ENCODE measurements at regions not wholly inside any gene's neighbourhood (a gene's known extent, or its start where the extent isn't known, plus 50 kb on each side); places are given as distances from the start of the nearest gene placed in this dataset.

- H3K9me3 ChIP-seq (ENCODE audit: insufficient read depth, low read depth) = peaks cover 12% of the 10 kb centered on the region
- no peaks in the 10 kb centered on the region for H3F3A ChIP-seq (ENCODE audit: insufficient read depth, low read depth)
- H3K79me2 ChIP-seq (ENCODE audit: low read depth) = no peaks in the 10 kb centered on the region
- TF ChIP-seq EZH2 (IDR thresholded peaks at IDR 0.05; ENCODE audit: low read depth) = no peak
- H3K36me3 ChIP-seq (ENCODE audit: low read depth) = no peaks in the 10 kb centered on the region
- DNase-seq = no peak
- POLR2A ChIA-PET (ENCODE audit: unreplicated experiment) = no interaction called here
- H2AFZ ChIP-seq = no peak overlapping the region
- BruUV-seq (replicated peaks) = no TSS peak
- no peaks in the 10 kb centered on the region for H3K9me2 ChIP-seq (ENCODE audit: insufficient read depth)
- H3K27me3 ChIP-seq (ENCODE audit: insufficient read depth, low read depth) = no peaks in the 10 kb centered on the region
- H3K27ac ChIP-seq = no peak overlapping the region
- CTCF ChIA-PET = no interaction called here
- intact Hi-C loops (cut with micrococcal nuclease; ENCODE audit: unreplicated experiment) = no loop called here
- no peaks in the 10 kb centered on the region for H4K20me1 ChIP-seq (ENCODE audit: insufficient read depth)
- H3K4me3 ChIP-seq = no peak overlapping the region
- H3K4me1 ChIP-seq (replicated peaks; ENCODE audit: insufficient read depth) = peaks cover 10% of the 10 kb centered on the region
- no peak overlapping the region for H3K4me2 ChIP-seq
Measured at GRCh38 chr12:76194724-76195123, 110.2 kb upstream of the NAP1L1 start.

GRCh38 chr12:76193961-76194360, 109.5 kb upstream of the NAP1L1 start:
- Histone ChIP-seq H3K4me3 (no peak overlapping the region), H3K9me3 (ENCODE audit: insufficient read depth, low read depth) (peaks cover 6% of the 10 kb centered on the region; the same call in 1 of the 2 replicates), H2AFZ (no peak overlapping the region), H3K79me2 (ENCODE audit: low read depth) (no peaks in the 10 kb centered on the region), H3K9me2 (ENCODE audit: insufficient read depth) (no peaks in the 10 kb centered on the region), H3K4me2 (no peak overlapping the region), H3F3A (ENCODE audit: insufficient read depth, low read depth) (no peaks in the 10 kb centered on the region), H3K27me3 (ENCODE audit: insufficient read depth, low read depth) (no peaks in the 10 kb centered on the region), H3K36me3 (ENCODE audit: low read depth) (no peaks in the 10 kb centered on the region), H3K27ac (no peak overlapping the region), H4K20me1 (ENCODE audit: insufficient read depth) (no peaks in the 10 kb centered on the region), H3K4me1 (replicated peaks; ENCODE audit: insufficient read depth) (peaks cover 10% of the 10 kb centered on the region)
- no TSS peak for BruUV-seq (replicated peaks)
- TF ChIP-seq, protein P1, sequence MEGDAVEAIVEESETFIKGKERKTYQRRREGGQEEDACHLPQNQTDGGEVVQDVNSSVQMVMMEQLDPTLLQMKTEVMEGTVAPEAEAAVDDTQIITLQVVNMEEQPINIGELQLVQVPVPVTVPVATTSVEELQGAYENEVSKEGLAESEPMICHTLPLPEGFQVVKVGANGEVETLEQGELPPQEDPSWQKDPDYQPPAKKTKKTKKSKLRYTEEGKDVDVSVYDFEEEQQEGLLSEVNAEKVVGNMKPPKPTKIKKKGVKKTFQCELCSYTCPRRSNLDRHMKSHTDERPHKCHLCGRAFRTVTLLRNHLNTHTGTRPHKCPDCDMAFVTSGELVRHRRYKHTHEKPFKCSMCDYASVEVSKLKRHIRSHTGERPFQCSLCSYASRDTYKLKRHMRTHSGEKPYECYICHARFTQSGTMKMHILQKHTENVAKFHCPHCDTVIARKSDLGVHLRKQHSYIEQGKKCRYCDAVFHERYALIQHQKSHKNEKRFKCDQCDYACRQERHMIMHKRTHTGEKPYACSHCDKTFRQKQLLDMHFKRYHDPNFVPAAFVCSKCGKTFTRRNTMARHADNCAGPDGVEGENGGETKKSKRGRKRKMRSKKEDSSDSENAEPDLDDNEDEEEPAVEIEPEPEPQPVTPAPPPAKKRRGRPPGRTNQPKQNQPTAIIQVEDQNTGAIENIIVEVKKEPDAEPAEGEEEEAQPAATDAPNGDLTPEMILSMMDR (conservative IDR thresholded peaks at IDR 0.05) = no peak
- TF ChIP-seq EZH2 (IDR thresholded peaks at IDR 0.05; ENCODE audit: low read depth) = no peak
- POLR2A ChIA-PET (ENCODE audit: unreplicated experiment) = no interaction called here
- intact Hi-C loops (cut with micrococcal nuclease; ENCODE audit: unreplicated experiment) = no loop called here
- DNase-seq = no peak
- CTCF ChIA-PET = no interaction called here

DNA sequence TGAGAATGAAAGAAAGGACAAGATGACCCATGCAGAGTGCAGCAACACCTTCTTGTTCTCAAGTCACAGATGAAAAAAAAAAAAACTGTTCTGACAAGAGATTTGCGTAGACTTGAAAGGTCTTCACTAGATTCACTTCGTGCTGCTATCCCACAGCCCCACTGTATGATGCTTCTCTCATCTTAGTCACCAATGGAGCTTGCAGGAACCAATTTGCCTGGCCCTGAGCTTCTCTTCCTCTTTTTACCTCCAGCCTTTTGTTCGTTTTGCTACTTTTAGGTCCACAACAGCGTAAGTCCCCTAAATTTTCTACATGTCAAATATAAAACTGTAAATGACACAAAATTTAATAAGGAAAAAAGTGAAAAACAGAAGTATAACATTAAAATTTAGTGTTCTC, 107.9 kb upstream of the NAP1L1 start:
- TF ChIP-seq, protein P1 (conservative IDR thresholded peaks at IDR 0.05) = no peak
- TF ChIP-seq EZH2 (IDR thresholded peaks at IDR 0.05; ENCODE audit: low read depth) = no peak
- no peaks in the 10 kb centered on the region for H4K20me1 ChIP-seq (ENCODE audit: insufficient read depth)
- H3K27ac ChIP-seq = no peak overlapping the region
- no TSS peak for BruUV-seq (replicated peaks)
- ChIA-PET POLR2A (ENCODE audit: unreplicated experiment) (no interaction called here), CTCF (no interaction called here)
- H3K79me2 ChIP-seq (ENCODE audit: low read depth) = no peaks in the 10 kb centered on the region
- H3K9me3 ChIP-seq (ENCODE audit: insufficient read depth, low read depth) = no peaks in the 10 kb centered on the region; the same call in 1 of the 2 replicates
- no peaks in the 10 kb centered on the region for H3K9me2 ChIP-seq (ENCODE audit: insufficient read depth)
- no peaks in the 10 kb centered on the region for H3K27me3 ChIP-seq (ENCODE audit: insufficient read depth, low read depth)
- DNase-seq = no peak
- H3K4me1 ChIP-seq (replicated peaks; ENCODE audit: insufficient read depth) = peaks cover 10% of the 10 kb centered on the region
- no peaks in the 10 kb centered on the region for H3K36me3 ChIP-seq (ENCODE audit: low read depth)
- no peak overlapping the region for H3K4me3 ChIP-seq
- H2AFZ ChIP-seq = peak overlapping the region; percentile 48; the same call in 1 of the 2 replicates
- H3F3A ChIP-seq (ENCODE audit: insufficient read depth, low read depth) = no peaks in the 10 kb centered on the region
- no peak overlapping the region for H3K4me2 ChIP-seq
- intact Hi-C loops (cut with micrococcal nuclease; ENCODE audit: unreplicated experiment) = no loop called here

DNA sequence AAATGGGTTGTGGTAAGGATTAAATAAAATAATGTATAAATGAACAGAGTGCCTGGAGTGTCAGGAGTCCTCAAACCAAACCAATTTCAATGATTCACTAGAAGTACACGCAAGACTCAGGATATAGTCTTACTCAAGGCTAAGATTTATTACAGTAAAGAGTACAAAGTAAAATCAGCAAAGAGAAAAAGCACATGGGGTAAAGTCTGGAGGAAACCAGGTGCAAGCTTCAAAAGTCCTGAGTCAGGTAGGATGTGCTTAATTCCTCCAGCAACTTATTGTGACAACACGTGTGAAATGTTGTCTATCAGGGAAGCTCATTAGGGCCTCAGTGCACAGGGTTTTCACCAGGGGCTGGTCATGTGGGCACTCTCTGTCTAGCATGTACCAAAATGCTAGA, 105.8 kb upstream of the NAP1L1 start:
- no peak for DNase-seq
- Histone ChIP-seq H2AFZ (peak overlapping the region; percentile 16; the same call in 1 of the 2 replicates), H3K4me1 (replicated peaks; ENCODE audit: insufficient read depth) (peaks cover under 1% of the 10 kb centered on the region), H3K27me3 (ENCODE audit: insufficient read depth, low read depth) (no peaks in the 10 kb centered on the region), H3K79me2 (ENCODE audit: low read depth) (no peaks in the 10 kb centered on the region), H3K4me2 (no peak overlapping the region), H3K9me2 (ENCODE audit: insufficient read depth) (no peaks in the 10 kb centered on the region), H3K4me3 (no peak overlapping the region), H4K20me1 (ENCODE audit: insufficient read depth) (no peaks in the 10 kb centered on the region), H3K36me3 (ENCODE audit: low read depth) (no peaks in the 10 kb centered on the region), H3K27ac (no peak overlapping the region), H3K9me3 (ENCODE audit: insufficient read depth, low read depth) (no peaks in the 10 kb centered on the region), H3F3A (ENCODE audit: insufficient read depth, low read depth) (no peaks in the 10 kb centered on the region)
- ChIA-PET POLR2A (ENCODE audit: unreplicated experiment) (no interaction called here), CTCF (interaction anchor here (0.6 kb wide), 1 partner anchor 111 kb away, joined by 9 read pairs; no protein-coding TSS in a partner anchor)
- intact Hi-C loops (cut with micrococcal nuclease; ENCODE audit: unreplicated experiment) = no loop called here
- TF ChIP-seq EZH2 (IDR thresholded peaks at IDR 0.05; ENCODE audit: low read depth) = no peak
- TF ChIP-seq, protein P1 (conservative IDR thresholded peaks at IDR 0.05) = no peak
- BruUV-seq (replicated peaks) = no TSS peak

All from PC-9 (cell line).